ENCODE measurements at regions not wholly inside any gene's neighbourhood (a gene's known extent, or its start where the extent isn't known, plus 50 kb on each side); places are given as distances from the start of the nearest gene placed in this dataset.

- H3K4me1 Mint-ChIP-seq = peaks cover 21% of the 10 kb centered on the region
Measured at GRCh38 chr3:127134887-127135240, 58.1 kb upstream of the PRR23E start.

DNA sequence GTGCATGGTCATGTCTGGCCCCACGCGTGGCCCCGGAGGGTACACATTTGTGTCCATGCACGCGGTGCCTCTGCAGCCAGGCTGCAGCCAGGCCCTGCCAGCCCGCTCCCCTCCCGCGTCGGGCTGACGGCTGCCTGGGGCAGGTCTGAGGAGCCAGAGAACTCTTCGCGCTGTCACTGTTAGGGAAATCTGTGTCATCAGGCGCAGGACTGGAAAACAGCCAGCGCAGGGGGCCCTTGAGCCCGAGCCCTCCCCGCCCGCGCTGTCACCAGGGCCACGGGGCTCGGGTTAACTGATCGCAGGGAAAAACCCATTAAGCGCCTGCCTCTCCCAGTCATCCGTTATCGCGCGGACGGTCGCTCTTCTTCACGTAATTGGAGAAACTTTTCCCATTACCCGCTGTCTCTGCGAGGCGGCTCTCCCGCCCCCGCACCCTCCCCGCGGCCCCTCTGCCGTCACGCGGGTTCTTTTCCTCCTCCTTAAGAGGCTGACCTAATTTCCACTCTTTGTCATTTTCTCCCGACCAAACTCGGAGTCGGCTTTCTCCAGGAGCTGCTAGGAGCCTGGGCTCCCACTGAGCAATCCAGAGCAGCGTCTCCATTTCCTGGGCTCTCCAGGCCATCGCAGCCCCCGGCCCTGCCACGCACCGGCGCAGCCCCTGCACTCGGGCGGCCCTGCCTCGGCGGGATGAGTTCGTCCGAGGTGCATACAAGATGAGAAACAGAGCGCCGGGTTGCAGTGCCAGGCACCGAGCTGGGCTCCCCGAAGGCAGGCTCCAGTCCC is 57.5 kb upstream of the PRR23E start:
- no peak overlapping the region for H3K27ac Mint-ChIP-seq
- peak; percentile 55 for DNase-seq
- no peaks in the 10 kb centered on the region for H3K36me3 Mint-ChIP-seq (ENCODE audit: low read depth)
- no peaks in the 10 kb centered on the region for H3K9me3 Mint-ChIP-seq
- peaks cover 77% of the 10 kb centered on the region for H3K27me3 Mint-ChIP-seq (ENCODE audit: low read depth, poor library complexity)
- peak overlapping the region; percentile 78 for H3K4me3 Mint-ChIP-seq
- TF ChIP-seq CTCF (IDR thresholded peaks at IDR 0.05) = no peak
- H3K4me1 Mint-ChIP-seq = peaks cover 21% of the 10 kb centered on the region

More at GRCh38 chr3:127134887-127135240, 58.1 kb upstream of the PRR23E start:
- Mint-ChIP-seq H3K9me3 (no peaks in the 10 kb centered on the region), H3K27ac (no peak overlapping the region), H3K4me3 (peak overlapping the region; percentile 78), H3K27me3 (ENCODE audit: low read depth, poor library complexity) (peaks cover 77% of the 10 kb centered on the region), H3K36me3 (ENCODE audit: low read depth) (no peaks in the 10 kb centered on the region)
- DNase-seq = no peak
- TF ChIP-seq CTCF (IDR thresholded peaks at IDR 0.05) = no peak

- peak overlapping the region; percentile 36 for H3K4me3 Mint-ChIP-seq
- peaks cover 21% of the 10 kb centered on the region for H3K4me1 Mint-ChIP-seq
- no peak for DNase-seq
- H3K27me3 Mint-ChIP-seq (ENCODE audit: low read depth, poor library complexity) = peaks cover 71% of the 10 kb centered on the region
- H3K36me3 Mint-ChIP-seq (ENCODE audit: low read depth) = no peaks in the 10 kb centered on the region
- H3K27ac Mint-ChIP-seq = no peak overlapping the region
- no peaks in the 10 kb centered on the region for H3K9me3 Mint-ChIP-seq
- TF ChIP-seq CTCF (IDR thresholded peaks at IDR 0.05) = no peak
Measured at GRCh38 chr3:127136024-127136600, 56.8 kb upstream of the PRR23E start.

GRCh38 chr3:127136706-127137105 is 56.2 kb upstream of the PRR23E start:
- no peak overlapping the region for H3K4me3 Mint-ChIP-seq
- no peak for TF ChIP-seq CTCF (IDR thresholded peaks at IDR 0.05)
- H3K9me3 Mint-ChIP-seq = no peaks in the 10 kb centered on the region
- peaks cover 67% of the 10 kb centered on the region for H3K27me3 Mint-ChIP-seq (ENCODE audit: low read depth, poor library complexity)
- H3K4me1 Mint-ChIP-seq = peaks cover 21% of the 10 kb centered on the region
- H3K27ac Mint-ChIP-seq = no peak overlapping the region
- H3K36me3 Mint-ChIP-seq (ENCODE audit: low read depth) = no peaks in the 10 kb centered on the region
- DNase-seq = no peak

GRCh38 chr3:127137113-127137512 is 55.8 kb upstream of the PRR23E start:
- Mint-ChIP-seq H3K4me1 (peaks cover 21% of the 10 kb centered on the region), H3K27me3 (ENCODE audit: low read depth, poor library complexity) (peaks cover 66% of the 10 kb centered on the region), H3K27ac (no peak overlapping the region), H3K9me3 (no peaks in the 10 kb centered on the region), H3K36me3 (ENCODE audit: low read depth) (no peaks in the 10 kb centered on the region), H3K4me3 (no peak overlapping the region)
- TF ChIP-seq CTCF (IDR thresholded peaks at IDR 0.05) = no peak
- no peak for DNase-seq

All from nephron progenitor cell (in vitro differentiated cells).